ENCODE measurements at regions not wholly inside any gene's neighbourhood (a gene's known extent, or its start where the extent isn't known, plus 50 kb on each side); places are given as distances from the start of the nearest gene placed in this dataset.

GRCh38 chr11:129614256-129614944 lies 201.2 kb upstream of the TMEM45B start:
- Histone ChIP-seq H3K4me1 (no peaks in the 10 kb centered on the region), H3K27ac (no peak overlapping the region), H3K4me3 (no peak overlapping the region), H3K36me3 (no peaks in the 10 kb centered on the region), H3K9me3 (no peaks in the 10 kb centered on the region), H3K27me3 (peaks cover 0 to 3% of the 10 kb centered on the region in 2 donors)
- TF ChIP-seq, protein P1, sequence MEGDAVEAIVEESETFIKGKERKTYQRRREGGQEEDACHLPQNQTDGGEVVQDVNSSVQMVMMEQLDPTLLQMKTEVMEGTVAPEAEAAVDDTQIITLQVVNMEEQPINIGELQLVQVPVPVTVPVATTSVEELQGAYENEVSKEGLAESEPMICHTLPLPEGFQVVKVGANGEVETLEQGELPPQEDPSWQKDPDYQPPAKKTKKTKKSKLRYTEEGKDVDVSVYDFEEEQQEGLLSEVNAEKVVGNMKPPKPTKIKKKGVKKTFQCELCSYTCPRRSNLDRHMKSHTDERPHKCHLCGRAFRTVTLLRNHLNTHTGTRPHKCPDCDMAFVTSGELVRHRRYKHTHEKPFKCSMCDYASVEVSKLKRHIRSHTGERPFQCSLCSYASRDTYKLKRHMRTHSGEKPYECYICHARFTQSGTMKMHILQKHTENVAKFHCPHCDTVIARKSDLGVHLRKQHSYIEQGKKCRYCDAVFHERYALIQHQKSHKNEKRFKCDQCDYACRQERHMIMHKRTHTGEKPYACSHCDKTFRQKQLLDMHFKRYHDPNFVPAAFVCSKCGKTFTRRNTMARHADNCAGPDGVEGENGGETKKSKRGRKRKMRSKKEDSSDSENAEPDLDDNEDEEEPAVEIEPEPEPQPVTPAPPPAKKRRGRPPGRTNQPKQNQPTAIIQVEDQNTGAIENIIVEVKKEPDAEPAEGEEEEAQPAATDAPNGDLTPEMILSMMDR (IDR thresholded peaks at IDR 0.05) = no peak
- no peak for DNase-seq
- intact Hi-C loops (cut with DNase I; ENCODE audit: low total_unique reads) = no loop called here

GRCh38 chr11:129618046-129618569 lies 197.5 kb upstream of the TMEM45B start:
- Histone ChIP-seq H3K27me3 (no peaks in the 10 kb centered on the region), H3K9me3 (no peaks in the 10 kb centered on the region), H3K4me3 (no peak overlapping the region), H3K4me1 (no peaks in the 10 kb centered on the region), H3K36me3 (no peaks in the 10 kb centered on the region), H3K27ac (no peak overlapping the region)
- TF ChIP-seq, protein P1 (IDR thresholded peaks at IDR 0.05) = no peak
- DNase-seq = no peak
- intact Hi-C loops (cut with DNase I; ENCODE audit: low total_unique reads) = no loop called here

DNA sequence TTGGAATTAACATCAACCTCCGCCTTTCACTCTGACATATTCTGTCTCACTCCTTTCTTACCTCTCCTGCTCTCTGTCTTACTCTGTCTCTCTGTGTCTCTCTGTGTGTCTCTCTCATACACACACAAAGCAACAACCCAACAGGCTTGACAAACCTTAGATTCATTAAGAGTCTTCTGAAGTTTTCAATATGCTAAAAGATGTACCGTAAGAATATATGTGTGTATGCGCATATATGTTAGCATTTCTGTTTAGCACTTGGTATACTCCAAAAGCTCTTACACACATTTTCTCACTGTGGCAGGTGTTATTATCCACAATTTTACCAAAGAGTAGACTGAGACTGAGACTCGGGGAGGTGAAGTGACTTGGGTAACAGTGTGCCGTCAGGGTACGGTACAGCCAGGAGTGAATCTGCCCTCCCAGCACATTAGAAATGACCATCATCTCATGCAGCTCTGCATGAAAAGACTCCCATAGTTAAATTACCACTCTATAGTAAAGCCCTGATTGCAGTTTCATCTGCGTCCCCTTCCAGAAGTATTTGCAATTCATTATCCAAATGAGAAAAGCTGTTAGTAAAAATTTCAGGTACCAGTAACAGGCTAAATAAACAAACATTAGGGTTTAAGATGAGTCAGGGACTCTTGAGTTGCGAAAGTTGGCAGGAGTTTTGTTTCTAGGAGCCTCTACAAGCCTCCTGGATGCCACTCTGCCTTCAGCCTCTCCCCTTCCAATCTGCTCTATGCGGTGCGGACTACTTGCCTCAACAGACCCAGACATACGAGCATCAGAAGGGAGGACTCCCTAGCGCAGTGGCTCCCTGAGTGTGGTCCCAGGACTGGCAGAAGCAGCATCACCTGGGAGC lies 195.2 kb upstream of the TMEM45B start:
- Histone ChIP-seq H3K27ac (no peak overlapping the region), H3K27me3 (no peaks in the 10 kb centered on the region), H3K4me3 (no peak overlapping the region), H3K9me3 (no peaks in the 10 kb centered on the region), H3K36me3 (no peaks in the 10 kb centered on the region), H3K4me1 (no peaks in the 10 kb centered on the region)
- DNase-seq = no peak
- intact Hi-C loops (cut with DNase I; ENCODE audit: low total_unique reads) = no loop called here
- TF ChIP-seq, protein P1 (IDR thresholded peaks at IDR 0.05) = no peak

GRCh38 chr11:129625930-129626329 lies 189.7 kb upstream of the TMEM45B start:
- no peak overlapping the region for H3K27ac ChIP-seq
- TF ChIP-seq, protein P1 (IDR thresholded peaks at IDR 0.05) = no peak
- intact Hi-C loops (cut with DNase I; ENCODE audit: low total_unique reads) = no loop called here

DNA sequence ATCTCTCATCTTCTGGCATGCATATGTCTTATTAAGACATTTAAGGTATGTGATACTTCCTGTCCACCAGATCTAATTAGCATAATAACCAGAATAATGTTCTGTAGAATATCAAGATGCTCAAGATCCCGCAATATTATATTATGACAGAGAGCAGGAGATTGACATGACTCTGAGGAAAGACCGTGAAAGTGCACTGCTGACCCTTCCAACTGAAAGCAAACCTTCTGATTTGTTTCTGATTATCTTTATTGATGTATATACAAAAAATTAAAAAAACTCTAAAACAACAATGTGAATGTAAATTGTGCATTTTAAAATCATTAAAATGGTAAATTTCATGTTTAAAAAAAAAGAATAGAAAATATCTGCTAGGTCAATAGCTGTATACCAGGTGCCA lies 184.4 kb upstream of the TMEM45B start:
- Histone ChIP-seq H3K27me3 (no peaks in the 10 kb centered on the region), H3K4me3 (no peak overlapping the region), H3K36me3 (no peaks in the 10 kb centered on the region), H3K4me1 (no peaks in the 10 kb centered on the region), H3K9me3 (peaks cover 0 to 7% (median 0%) of the 10 kb centered on the region in 3 donors), H3K27ac (no peak overlapping the region)
- TF ChIP-seq, protein P1 (IDR thresholded peaks at IDR 0.05) = no peak
- intact Hi-C loops (cut with DNase I; ENCODE audit: low total_unique reads) = no loop called here
- DNase-seq = no peak

More at GRCh38 chr11:129625930-129626329, 189.7 kb upstream of the TMEM45B start:
- DNase-seq = no peak
- H3K4me1 ChIP-seq = no peaks in the 10 kb centered on the region
- H3K9me3 ChIP-seq = peaks cover 0 to 7% (median 0%) of the 10 kb centered on the region in 3 donors
- no peak overlapping the region for H3K4me3 ChIP-seq
- no peaks in the 10 kb centered on the region for H3K27me3 ChIP-seq
- no peaks in the 10 kb centered on the region for H3K36me3 ChIP-seq

Measured in tibial artery (tissue), 4 donors.